Small intestine (tissue), 7 donors: ENCODE measurements at regions not wholly inside any gene's neighbourhood (a gene's known extent, or its start where the extent isn't known, plus 50 kb on each side); places are given as distances from the start of the nearest gene placed in this dataset.

Experiments used
- DNase-seq, 2 donors: peaks; one replicate each; pipeline versions ENCODE4 v3.0.0 to v3.0.0-alpha.2; 2013
- FAIRE-seq: peaks from 2 replicates; lab custom pipeline; 2012; peaks lifted over from hg19 to GRCh38; lab: Jason Lieb, UNC
- H3K27ac ChIP-seq, 3 donors: one replicate each; pipeline ENCODE4 v1.5.1; 2013; ENCODE audit warnings: low read length in 2 of 3, mild to moderate bottlenecking in 2 of 3, control low read depth in 1 of 3, inconsistent platforms in 1 of 3, low read depth in 1 of 3, moderate library complexity in 1 of 3
- H3K27me3 ChIP-seq, 3 donors: one replicate each; pipeline ENCODE4 v1.6.1; 2013; ENCODE audit warnings: low read length in 3 of 3, inconsistent platforms in 1 of 3; ENCODE audit not compliant: control insufficient read depth in 3 of 3, insufficient read depth in 3 of 3
- H3K36me3 ChIP-seq, 3 donors: one replicate each; pipeline ENCODE4 v1.6.1; 2013; ENCODE audit warnings: low read length in 3 of 3, inconsistent platforms in 1 of 3, low read depth in 1 of 3, mild to moderate bottlenecking in 1 of 3, moderate library complexity in 1 of 3; ENCODE audit not compliant: control insufficient read depth in 3 of 3, insufficient read depth in 2 of 3
- H3K4me1 ChIP-seq, 3 donors: one replicate each; pipeline ENCODE4 v1.6.1; 2013; ENCODE audit warnings: low read length in 2 of 3, inconsistent platforms in 1 of 3, low read depth in 1 of 3, mild to moderate bottlenecking in 1 of 3, moderate library complexity in 1 of 3; ENCODE audit not compliant: control insufficient read depth in 3 of 3, insufficient read depth in 2 of 3
- H3K4me3 ChIP-seq, 3 donors: one replicate each; pipeline ENCODE4 v1.5.1; 2013; ENCODE audit warnings: low read length in 3 of 3, control low read depth in 1 of 3, inconsistent platforms in 1 of 3, low read depth in 1 of 3, mild to moderate bottlenecking in 1 of 3, moderate library complexity in 1 of 3
- H3K9me3 ChIP-seq, 2 donors: one replicate each; pipeline ENCODE4 v1.6.1; 2013; ENCODE audit warnings: low read depth in 1 of 2, low read length in 1 of 2; ENCODE audit not compliant: control insufficient read depth in 2 of 2, insufficient read depth in 1 of 2
- WGBS, 3 donors: extraction: QIAGEN DNeasy Blood & Tissue Kit; methylation state at CpG; one replicate each; pipeline ENCODE4 v1.1.7; 2013; 5-methylcytosine and 5-hydroxymethylcytosine counted together
- donor health status: healthy with polysubstance abuse.
- donor health status: control.
- donor health status: control.
- donor health status: Bipolar disorder and iron deficiency.
- donor health status: healthy.

GRCh38 chr4:11261066-11261850, 167.4 kb downstream of the HS3ST1 start:
- H3K9me3 ChIP-seq, result no peaks in the 10 kb centered on the region
- no peak for DNase-seq
- H3K36me3 ChIP-seq, result no peaks in the 10 kb centered on the region
- H3K27me3 ChIP-seq, result no peaks in the 10 kb centered on the region
- H3K4me1 ChIP-seq, result no peaks in the 10 kb centered on the region
- H3K27ac ChIP-seq, result no peak overlapping the region
- H3K4me3 ChIP-seq, result no peak overlapping the region
- no peak for FAIRE-seq
- 91 to 94% (median 93%) methylated on average over 7 of the region's 7 CpGs for WGBS, 3 donors

- no peak for DNase-seq
- H3K4me1 ChIP-seq, result no peaks in the 10 kb centered on the region
- no peaks in the 10 kb centered on the region for H3K9me3 ChIP-seq
- no peaks in the 10 kb centered on the region for H3K36me3 ChIP-seq
- FAIRE-seq, result no peak
- H3K4me3 ChIP-seq, result no peak overlapping the region
- WGBS, 3 donors, result 80 to 91% (median 86%) methylated on average over 2 of the region's 2 CpGs
- no peak overlapping the region for H3K27ac ChIP-seq
- no peaks in the 10 kb centered on the region for H3K27me3 ChIP-seq
Measured at GRCh38 chr4:11259837-11260236, 168.9 kb downstream of the HS3ST1 start.

DNA sequence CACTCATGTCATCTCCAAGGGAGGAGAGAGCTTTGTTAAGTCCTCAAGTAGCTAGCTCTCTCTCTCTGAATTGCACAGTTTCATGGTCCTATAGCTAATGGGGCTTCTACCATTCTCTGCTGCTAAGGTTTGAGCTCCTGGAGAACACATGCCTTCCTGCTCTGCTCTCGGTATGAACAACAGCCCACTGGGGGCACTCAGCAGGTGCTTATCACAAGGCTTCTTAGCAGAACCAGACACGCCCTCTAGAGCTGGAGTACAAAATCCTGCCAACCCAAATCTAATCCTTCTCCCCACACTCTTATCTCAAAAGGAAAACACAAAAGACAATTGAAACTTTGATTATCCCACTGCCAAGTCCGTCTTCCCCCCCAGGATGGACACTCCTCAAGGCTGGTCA, 176.5 kb downstream of the HS3ST1 start:
- WGBS, 3 donors, result 28 to 56% (median 29%) methylated on average over 3 of the region's 3 CpGs
- FAIRE-seq (no peak), DNase-seq (no peak)
- H3K27ac ChIP-seq, result no peak overlapping the region
- no peak overlapping the region for H3K4me3 ChIP-seq
- H3K9me3 ChIP-seq, result no peaks in the 10 kb centered on the region
- no peaks in the 10 kb centered on the region for H3K27me3 ChIP-seq
- no peaks in the 10 kb centered on the region for H3K36me3 ChIP-seq
- no peaks in the 10 kb centered on the region for H3K4me1 ChIP-seq

DNA sequence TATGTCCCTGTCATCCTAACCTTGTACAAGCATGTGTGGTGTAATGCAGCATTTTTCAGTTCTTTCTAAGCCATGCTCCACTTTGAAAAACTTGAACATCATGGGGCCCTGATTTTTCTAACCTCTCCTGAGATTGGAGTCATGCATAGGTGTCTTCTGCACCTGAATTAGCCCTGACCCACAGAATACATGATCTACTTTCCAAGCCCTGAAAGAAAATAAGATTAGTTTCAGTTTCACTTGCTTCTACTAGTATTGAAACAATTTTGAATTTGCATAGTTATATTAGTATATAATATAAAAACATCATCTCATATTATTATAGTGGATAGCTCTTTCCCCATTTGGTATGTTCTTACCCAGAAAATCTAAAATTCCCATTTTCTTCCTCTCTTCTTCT, 178.2 kb downstream of the HS3ST1 start:
- no peaks in the 10 kb centered on the region for H3K36me3 ChIP-seq
- no peaks in the 10 kb centered on the region for H3K27me3 ChIP-seq
- H3K4me3 ChIP-seq, result no peak overlapping the region
- no peak for FAIRE-seq
- H3K9me3 ChIP-seq, result no peaks in the 10 kb centered on the region
- no peak overlapping the region for H3K27ac ChIP-seq
- DNase-seq, result no peak
- H3K4me1 ChIP-seq, result no peaks in the 10 kb centered on the region

- Histone ChIP-seq H3K36me3 (no peaks in the 10 kb centered on the region), H3K4me3 (no peak overlapping the region), H3K4me1 (no peaks in the 10 kb centered on the region), H3K27ac (no peak overlapping the region), H3K9me3 (no peaks in the 10 kb centered on the region), H3K27me3 (no peaks in the 10 kb centered on the region)
- WGBS, 3 donors, result 10 to 19% (median 18%) methylated on average over 4 of the region's 4 CpGs
- DNase-seq, result peak in 1 of 2 donors; percentile 29
- no peak for FAIRE-seq
Measured at GRCh38 chr4:11232015-11232414, 196.7 kb downstream of the HS3ST1 start.

GRCh38 chr4:11230866-11231265, 197.8 kb downstream of the HS3ST1 start:
- H3K4me3 ChIP-seq, result no peak overlapping the region
- H3K27ac ChIP-seq, result no peak overlapping the region
- WGBS, 3 donors, result 90 to 100% (median 96%) methylated on average over 2 of the region's 2 CpGs
- DNase-seq, result no peak
- H3K36me3 ChIP-seq, result no peaks in the 10 kb centered on the region
- no peaks in the 10 kb centered on the region for H3K27me3 ChIP-seq
- no peaks in the 10 kb centered on the region for H3K9me3 ChIP-seq
- no peaks in the 10 kb centered on the region for H3K4me1 ChIP-seq
- no peak for FAIRE-seq

DNA sequence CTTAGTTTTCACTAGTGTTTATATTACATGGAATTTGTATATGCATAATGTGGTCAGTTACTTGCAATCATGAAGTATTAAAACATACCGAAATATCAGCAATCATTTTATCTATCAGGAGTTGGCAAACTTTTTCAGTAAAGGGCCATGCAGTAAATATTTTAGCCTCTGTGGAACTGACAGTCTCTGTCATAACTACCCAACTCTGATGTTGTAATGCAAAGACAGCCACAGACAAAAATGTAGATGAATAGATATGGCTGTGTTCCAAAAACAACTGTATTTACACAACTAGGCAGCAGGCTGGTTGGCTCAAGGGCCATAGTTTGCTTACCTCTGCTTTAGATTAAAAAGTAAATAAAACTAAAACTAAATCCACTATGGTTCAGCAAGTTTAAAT, 200.2 kb downstream of the HS3ST1 start:
- FAIRE-seq (no peak), DNase-seq (no peak)
- no peaks in the 10 kb centered on the region for H3K4me1 ChIP-seq
- no peaks in the 10 kb centered on the region for H3K9me3 ChIP-seq
- peaks cover 0 to under 1% (median 0%) of the 10 kb centered on the region in 3 donors for H3K27me3 ChIP-seq
- H3K27ac ChIP-seq, result no peak overlapping the region
- WGBS, 3 donors, result 48 to 82% (median 70%) methylated on average over 1 of the region's 1 CpG
- H3K36me3 ChIP-seq, result no peaks in the 10 kb centered on the region
- H3K4me3 ChIP-seq, result no peak overlapping the region

DNA sequence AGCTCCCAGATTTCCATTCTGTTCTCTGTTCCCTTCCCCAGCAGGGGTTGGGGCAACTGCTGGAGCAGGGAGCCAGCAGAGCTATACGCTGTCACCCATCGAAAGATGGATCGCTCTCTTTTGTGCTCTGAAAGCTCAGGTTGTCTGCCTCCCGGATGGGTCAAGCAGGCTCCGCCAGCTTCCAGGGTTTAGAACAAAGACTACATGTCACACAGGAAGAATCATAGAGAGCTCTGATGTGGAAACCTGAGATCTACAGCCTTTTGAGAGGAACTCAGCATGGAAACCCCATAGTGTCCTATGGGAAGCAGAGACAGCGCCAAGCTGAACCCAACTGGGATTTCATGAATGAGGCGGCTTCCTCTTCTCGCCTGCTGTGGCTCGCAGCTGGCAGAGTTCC, 205.4 kb downstream of the HS3ST1 start:
- Histone ChIP-seq H3K4me1 (no peaks in the 10 kb centered on the region), H3K27ac (no peak overlapping the region), H3K4me3 (no peak overlapping the region), H3K36me3 (no peaks in the 10 kb centered on the region), H3K9me3 (no peaks in the 10 kb centered on the region), H3K27me3 (peaks cover 0 to 2% (median 0%) of the 10 kb centered on the region in 3 donors)
- DNase-seq (no peak), FAIRE-seq (no peak)
- WGBS, 3 donors, result 73 to 90% (median 82%) methylated on average over 9 of the region's 9 CpGs

DNA sequence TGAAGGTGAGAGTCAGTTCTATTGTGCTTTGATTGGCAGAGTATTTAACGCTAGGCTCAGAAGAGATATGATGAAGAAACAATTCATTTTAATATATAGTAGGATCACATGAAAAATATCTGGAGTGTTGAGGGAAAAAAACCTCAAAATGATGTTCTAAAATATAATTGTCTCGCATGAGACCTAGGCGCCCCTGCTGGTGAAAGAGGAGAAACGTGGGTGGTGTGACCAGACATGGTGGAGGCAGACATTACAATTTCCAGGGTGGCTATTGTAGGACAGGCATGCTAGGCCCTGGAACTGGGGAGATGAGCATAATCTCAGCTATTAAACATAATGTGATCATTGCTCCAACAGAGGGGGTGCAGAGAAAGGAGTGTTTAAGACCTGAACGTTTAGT, 210.0 kb downstream of the HS3ST1 start:
- Histone ChIP-seq H3K27me3 (peaks cover 0 to 2% (median 0%) of the 10 kb centered on the region in 3 donors), H3K36me3 (no peaks in the 10 kb centered on the region), H3K9me3 (peaks cover 0 to 2% of the 10 kb centered on the region in 2 donors), H3K27ac (no peak overlapping the region), H3K4me1 (no peaks in the 10 kb centered on the region), H3K4me3 (no peak overlapping the region)
- WGBS, 3 donors, result 84 to 92% (median 89%) methylated on average over 5 of the region's 5 CpGs
- FAIRE-seq (no peak), DNase-seq (no peak)
